ENCODE measurements at regions not wholly inside any gene's neighbourhood (a gene's known extent, or its start where the extent isn't known, plus 50 kb on each side); places are given as distances from the start of the nearest gene placed in this dataset.
"Not testable (repeated sequence)": the region's sequence is repeated elsewhere in the genome, so short reads cannot be mapped to it uniquely, and the experiment has no call there.

DNA sequence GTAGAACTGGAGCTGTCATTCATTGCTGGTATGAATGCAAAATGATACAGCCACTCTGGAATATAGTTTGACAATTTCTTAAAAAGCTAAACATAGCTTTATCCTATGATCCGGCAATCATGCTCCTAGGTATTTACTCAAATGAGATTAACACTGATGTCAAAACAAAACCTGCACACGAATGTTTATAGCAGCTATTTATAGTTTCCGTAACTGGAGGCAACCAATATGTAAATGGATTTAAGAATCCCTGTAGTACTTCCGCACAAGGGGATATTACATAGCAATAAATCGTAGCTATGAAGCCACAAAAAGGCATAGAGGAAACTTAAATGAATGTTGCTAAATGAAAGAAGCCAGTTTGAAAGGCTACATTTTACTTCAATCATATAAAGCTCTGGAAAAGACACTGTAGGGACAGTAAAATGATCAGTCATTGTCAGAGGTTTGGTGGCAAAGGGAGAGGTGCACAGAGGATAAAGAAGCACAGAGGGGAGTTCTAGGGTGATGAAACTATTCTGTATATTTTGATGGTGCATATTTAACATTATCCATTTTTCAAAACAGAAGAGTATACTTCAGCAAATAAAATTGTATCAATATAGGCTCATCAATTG, 1893.0 kb upstream of the PCDH20 start:
- ChIA-PET CTCF (no interaction called here), POLR2A (no interaction called here)

DNA sequence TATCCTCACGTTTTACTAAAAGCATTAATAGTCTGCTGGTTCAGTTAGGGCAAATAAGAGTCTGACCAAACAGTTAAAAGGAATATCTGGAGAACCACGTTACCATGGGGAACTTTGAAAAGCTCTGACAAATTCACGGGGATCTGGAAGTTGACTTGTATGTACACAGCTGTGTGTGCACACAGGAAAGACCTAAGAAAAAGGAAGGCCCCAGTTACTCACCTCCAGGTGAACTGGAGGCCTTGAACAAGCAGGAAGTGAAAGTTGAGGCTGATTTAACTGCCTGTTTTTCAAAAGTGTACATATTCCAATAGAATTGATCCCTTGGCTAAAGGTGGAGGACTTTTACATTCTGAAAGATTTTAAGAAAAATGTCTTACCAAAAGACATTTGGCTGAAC, 1891.6 kb upstream of the PCDH20 start:
- ChIA-PET CTCF (no interaction called here), POLR2A (no interaction called here)

DNA sequence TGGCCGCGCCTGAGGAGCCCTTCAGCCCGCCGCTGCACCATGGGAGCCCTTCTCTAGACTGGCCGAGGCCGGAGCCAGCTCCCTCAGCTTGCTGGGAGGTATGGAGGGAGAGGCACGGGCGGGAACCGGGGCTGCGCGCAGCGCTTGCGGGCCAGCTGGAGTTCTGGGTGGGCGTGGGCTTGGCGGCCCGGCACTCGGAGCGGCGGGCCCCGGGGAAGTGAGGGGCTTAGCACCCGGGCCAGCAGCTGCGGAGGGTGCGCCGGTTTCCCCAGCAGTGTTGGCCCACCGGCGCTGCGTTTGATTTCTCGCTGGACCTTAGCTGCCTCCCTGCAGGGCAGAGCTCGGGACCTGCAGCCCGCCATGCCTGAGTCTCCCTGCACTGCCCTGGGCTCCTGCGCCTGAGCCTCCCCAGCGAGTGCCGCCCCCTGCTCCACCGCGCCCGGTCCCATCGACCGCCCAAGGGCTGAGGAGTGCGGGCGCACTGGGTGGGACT, 1890.0 kb upstream of the PCDH20 start:
- ChIA-PET CTCF (no interaction called here), POLR2A (no interaction called here)

DNA sequence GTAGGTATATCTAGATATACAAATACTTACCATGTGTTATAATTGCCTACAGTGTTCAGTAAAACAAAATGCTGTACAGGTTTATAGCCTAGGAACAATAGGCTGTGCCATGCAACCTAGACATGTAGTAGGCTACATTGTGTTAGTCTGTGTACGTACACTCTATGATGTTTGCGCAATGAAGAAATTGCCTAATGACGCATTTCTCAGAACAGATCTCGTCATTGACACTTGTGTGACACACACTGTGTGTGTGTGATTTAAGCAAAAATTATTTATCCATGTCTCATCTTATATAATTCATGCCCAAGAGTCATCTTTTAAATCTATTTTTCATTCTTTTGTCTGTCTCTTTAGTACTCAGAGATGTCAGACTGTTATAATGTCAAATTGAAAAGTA, 1888.8 kb upstream of the PCDH20 start:
- CTCF ChIA-PET, result no interaction called here

DNA sequence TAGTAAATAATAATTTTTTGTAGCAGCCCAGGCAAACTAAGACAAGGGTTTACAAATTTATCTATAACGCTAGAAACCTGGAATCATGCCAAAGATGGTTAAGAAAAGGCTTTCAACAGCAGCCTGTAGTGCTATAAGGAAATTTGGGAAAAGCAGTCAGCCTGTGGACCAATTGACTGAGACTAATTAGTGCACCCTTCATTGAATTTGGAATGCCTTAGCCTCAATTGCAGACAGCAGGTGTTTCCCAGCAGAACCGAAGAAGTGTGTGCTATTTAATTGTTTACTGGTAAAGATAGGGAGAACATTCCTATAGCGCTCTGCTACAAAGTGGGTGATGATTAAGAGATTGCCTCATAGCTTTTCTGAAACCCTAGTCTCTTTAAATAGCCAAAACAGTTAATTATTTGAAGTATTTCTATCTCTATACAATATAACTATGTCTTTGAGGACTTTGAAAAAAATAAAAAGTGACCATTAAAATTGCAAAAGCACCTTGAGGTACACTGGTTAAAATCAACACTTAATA, 1884.3 kb upstream of the PCDH20 start:
- ChIA-PET CTCF (no interaction called here), POLR2A (no interaction called here)

More for the DNA sequence above, 1888.8 kb upstream of the PCDH20 start:
- POLR2A ChIA-PET, result no interaction called here

DNA sequence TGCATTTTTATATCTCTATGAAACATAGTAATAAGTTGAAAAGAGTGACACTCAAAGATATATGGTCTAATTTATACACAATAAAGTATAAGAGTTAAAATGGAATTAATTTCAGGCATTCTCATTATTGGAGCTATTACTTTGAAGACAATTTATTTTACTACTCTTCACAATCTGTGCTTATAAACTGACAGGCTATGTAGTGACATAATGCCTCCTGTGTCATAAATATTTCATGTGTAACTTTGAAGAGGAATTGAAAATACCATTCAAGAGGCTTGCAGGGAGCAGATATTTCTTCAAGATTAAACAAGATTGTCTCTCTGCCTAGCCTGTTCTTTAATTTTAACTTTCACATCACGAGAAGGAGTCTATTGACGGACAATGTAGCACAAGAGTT, 1881.5 kb upstream of the PCDH20 start:
- CTCF ChIA-PET, result no interaction called here
- POLR2A ChIA-PET, result no interaction called here

DNA sequence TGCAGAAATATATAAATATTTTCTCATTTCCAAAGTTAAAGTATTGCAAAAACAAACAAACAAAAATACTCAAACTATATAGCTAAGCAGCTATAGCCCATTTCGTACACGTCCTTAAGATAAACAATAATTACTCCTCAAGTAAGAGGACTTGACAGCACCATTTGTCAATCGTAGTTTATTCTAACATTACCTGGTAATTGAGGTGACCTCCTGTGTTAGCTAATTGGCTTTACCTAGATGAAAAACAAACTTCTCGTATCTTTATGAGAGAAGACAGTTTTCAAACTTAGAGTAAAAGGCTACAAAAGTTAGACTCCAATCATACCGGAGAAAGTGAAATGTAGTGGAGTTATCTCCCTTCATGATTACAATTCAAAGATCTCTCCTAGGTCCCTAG, 1876.1 kb upstream of the PCDH20 start:
- POLR2A ChIA-PET, result no interaction called here

DNA sequence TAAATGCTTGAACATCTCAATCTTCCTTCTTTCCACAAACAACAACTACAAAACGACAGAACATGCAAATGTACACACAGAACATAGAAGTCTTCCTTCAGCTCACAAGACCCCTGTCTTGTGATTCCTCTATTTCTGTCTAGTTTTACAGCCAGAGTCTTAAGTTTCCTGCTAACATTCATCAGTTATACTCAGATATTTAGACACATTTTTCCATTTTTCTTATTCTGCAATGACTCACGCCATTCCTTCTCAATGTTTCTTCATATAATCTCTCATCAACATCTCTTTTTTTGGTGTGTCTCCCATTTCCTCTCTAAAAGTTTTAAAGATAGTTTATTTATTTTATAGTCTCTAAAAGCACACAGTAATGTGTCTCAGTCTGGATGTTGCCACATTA, 1872.9 kb upstream of the PCDH20 start:
- ChIA-PET POLR2A (no interaction called here), CTCF (no interaction called here)

More for the DNA sequence above, 1876.1 kb upstream of the PCDH20 start:
- CTCF ChIA-PET, result no interaction called here

DNA sequence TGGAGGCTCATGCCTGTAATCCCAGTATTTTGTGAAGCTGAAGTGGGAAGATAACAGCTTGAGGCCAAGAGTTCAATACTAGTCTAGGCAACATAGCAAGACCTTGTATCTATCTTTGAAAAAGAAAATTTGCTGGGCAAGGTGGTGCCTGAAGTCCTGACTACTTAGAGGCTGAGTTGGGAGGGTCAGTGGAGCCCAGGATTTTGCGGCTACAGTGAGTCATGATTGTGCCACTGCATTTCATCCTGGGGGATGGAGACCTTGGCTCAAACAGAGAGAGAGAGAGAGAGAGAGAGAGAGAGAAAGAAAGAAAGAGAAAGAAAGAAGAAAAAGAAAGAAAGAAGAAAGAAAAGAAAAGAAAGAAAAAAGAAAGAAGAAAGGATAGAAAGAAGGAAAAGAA, 1872.3 kb upstream of the PCDH20 start:
- POLR2A ChIA-PET, result no interaction called here
- CTCF ChIA-PET, result no interaction called here

DNA sequence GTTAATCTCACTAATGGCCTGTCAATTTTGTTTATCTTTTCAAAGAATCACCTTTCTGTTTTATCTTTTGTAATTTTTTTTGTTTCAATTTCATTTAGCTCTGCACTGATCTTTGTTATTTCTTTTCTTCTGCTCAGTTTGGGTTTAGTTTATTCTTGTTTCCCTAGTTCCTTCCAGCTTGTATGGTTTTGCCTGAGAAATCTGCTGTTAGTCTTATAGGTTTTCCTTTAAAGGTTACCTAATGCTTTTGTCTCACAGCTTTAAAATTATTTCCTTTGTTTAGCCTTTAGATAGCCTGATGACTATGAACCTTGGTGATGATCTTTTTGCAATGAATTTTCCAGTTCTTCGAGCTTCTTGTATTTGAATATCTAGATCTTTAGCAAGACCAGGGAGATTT, 1869.8 kb upstream of the PCDH20 start:
- ChIA-PET POLR2A (no interaction called here), CTCF (no interaction called here)

DNA sequence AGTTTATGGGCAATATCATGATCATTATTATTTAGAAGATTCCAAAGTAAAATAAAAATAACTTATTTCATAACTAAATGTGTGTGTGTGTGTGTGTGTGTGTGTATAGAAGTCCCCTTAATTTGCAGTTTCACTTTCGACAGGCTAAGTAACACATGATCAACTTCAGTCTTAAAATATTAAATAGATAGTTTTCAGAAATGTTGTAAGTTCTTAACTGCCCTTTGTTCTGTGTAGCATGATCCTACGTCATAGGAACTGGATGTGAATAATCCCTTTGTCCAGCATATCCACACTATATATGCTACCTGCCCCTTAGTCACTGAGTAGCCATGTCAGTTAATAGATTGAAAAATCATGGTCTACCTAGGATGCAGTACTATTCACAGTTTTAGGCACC, 1863.5 kb upstream of the PCDH20 start:
- CTCF ChIA-PET, result no interaction called here
- POLR2A ChIA-PET, result no interaction called here

DNA sequence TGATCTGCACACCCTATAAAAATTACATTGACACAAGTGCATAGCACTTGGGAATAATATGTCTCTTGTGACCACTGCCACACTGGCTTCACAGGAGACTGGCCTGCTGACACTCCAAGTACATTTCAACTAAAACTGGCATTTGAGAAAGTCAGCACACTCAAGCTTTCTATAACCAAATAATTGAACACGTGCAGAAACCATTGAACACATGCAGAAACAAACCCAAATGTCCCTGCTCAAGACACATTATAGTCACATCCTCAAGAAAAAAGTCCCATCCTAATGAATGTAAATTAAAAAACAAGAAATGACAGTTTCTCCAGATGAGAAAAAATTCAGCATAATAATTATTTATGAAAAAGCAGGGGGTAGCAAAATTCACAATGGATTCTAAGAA, 1859.1 kb upstream of the PCDH20 start:
- POLR2A ChIA-PET, result no interaction called here

DNA sequence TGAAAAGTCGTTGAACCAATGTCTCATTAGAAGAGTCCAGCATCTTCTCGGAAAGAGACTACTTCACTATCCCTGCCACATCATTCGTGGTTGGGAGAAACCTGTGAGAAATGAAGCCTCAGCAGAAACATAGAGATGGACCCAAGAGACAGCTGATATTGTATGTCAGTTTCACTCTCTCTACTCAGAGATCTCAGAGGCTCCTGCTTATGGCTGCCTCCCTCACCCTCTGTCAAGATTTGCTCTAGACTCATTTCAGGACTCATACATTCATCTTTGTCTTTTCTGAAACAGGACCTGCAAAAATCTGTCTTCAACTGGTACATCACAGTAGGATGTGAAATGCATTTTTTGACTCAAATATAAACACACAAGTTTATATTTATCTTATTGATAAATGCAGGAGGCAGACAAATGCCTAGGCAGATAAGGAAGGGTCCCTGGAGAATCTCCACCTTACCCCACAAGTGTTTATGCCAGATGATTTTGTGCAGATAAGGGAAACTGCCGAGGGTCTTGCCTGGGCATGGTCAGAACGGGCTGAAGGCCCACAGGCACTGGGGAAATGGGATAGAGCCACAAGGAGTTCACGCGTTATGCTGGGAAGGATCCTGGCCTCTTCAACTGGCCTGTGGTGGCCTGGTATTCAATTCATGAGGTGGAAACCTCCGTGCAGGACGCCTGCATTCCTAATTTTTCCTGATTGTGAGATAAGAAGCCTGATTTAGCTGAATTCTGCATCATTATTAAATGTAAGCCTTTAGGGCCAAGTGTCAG, 1834.0 kb upstream of the PCDH20 start:
- CTCF ChIA-PET, result no interaction called here

More for the DNA sequence above, 1859.1 kb upstream of the PCDH20 start:
- CTCF ChIA-PET, result no interaction called here

DNA sequence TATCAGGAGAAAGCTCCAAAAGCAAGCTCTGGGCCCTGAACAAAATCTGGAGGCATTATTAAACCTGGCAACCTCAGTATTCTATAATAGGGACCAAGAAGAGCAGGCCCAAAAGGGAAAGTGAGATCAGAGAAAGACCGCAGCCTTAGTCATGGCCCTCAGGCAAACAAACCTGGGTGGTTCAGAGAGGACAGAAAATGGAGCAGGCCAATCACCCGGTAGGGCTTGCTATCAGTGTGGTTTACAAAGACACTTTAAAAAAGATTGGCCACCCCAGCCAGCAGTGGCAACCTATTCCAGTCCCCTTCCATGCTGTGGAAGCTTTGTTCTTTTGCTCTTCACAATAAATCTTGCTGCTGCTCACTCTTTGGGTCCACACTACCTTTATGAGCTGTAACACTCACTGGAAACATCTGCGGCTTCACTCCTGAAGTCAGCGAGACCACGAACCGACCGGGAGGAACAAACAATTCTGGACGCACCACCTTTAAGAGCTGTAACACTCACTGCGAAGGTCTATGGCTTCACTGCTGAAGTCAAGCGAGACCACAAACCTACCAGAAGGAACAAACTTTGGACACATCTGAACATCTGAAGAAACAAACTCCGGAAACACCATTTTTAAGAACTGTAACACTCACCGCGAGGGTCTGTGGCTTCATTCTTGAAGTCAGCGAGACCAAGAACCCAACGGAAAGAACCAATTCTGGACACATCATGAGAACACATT, 1821.2 kb upstream of the PCDH20 start:
- POLR2A ChIA-PET, CTCF ChIA-PET: not testable (repeated sequence)

More for the DNA sequence above, 1834.0 kb upstream of the PCDH20 start:
- POLR2A ChIA-PET, result no interaction called here

DNA sequence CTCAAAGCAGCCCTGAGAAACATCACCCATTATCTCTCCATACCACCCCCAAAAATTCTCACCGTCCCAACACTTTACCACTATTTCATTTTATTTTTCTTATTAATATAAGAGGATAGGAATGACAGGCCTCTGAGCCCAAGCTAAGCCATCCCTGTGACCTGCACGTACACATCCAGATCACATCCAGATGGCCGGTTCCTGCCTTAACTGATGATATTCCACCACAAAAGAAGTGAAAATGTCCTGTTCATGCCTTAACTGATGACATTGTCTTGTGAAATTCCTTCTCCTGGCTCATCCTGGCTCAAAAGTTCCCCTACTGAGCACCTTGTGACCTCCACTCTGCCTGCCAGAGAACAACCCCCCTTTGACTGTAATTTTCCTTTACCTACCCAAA, 1802.9 kb upstream of the PCDH20 start:
- POLR2A ChIA-PET, CTCF ChIA-PET: not testable (repeated sequence)

DNA sequence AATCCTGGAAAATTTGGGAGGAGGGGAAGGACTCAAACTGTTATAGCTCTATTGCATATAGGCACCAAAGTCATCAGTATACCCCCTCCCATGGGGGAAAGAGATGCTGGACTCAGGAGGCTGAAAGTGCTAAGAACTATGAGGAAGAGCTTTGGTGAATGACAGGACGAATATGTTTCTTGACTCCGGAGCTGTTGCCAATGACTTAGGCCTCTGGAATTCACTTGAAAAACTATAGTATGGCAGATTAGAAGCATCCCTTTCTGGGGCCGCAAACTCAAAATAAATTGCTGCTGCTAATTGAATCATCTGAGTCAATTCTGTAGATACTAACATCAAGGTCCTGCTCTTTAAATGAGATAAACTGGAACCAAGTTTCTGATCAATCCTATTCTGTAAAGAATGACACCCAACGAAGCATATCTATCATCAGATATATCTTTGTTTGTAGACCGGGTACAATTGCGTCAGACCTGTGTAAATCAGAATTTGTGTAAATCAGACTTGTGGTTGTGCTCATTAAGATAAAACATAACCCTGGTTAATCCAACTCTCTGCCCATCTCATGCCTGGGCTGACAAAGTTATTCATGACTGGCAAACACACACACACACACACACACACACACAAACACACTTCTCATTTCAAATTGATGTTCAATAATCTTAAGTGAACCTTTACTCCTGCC, 1793.8 kb upstream of the PCDH20 start:
- ChIA-PET POLR2A (no interaction called here), CTCF (no interaction called here)

DNA sequence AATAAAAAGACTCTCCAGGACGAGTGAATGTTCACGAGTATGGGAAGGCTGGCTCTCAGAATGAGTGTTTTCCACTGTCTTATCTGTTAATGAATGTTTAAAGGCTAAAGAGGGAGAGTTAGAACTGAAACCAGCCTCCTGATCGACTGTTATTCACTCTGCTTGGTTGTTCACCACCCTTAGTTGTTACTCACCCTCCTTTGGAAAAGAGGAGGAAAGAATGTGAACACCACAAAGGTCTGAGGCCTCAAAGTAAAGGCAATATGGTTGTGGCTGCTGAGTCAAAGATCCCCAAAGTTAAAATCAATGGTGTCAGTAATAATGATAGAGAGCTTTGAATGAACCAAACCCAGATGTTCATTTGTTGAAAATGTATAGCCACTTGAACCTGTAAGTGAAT, 1793.2 kb upstream of the PCDH20 start:
- ChIA-PET CTCF (no interaction called here), POLR2A (no interaction called here)

DNA sequence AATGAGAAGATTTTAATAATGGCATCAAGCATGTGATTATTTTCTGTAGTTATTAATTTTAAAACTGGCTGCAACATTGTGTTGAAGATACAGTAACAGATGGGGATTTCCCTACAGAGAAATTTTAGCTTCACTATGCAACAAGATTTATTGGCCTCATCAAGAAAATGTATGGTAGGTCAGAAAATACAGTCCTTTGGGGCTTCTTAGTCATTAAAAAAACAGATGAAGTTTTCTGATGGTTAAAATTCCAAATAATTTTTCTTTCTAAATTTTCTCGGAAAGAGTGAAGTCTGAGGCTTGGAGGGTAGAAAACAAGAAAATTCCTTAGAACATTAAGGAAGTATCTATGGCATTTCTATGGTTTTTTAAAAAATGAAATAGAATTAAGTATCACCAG, 1790.8 kb upstream of the PCDH20 start:
- CTCF ChIA-PET, result no interaction called here

DNA sequence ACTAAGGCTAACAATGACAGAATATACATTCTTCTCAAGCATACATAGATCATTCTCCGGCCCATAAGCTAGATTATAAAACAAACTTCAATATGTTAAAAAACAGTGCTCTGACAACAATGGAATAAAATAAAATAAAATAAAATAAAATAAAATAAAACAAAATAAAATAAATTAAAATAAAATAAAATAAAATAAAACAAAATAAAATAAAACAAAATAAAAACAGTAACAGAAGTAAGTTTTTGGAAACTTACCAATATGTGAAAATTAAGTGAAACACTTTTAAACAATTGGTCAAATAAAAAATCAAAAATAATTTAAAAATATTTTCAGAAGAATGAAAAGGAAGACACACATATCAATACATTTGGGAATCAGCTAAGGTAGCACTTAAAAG, 1785.8 kb upstream of the PCDH20 start:
- CTCF ChIA-PET, result no interaction called here
- POLR2A ChIA-PET, result no interaction called here

More for the DNA sequence above, 1790.8 kb upstream of the PCDH20 start:
- POLR2A ChIA-PET, result no interaction called here

DNA sequence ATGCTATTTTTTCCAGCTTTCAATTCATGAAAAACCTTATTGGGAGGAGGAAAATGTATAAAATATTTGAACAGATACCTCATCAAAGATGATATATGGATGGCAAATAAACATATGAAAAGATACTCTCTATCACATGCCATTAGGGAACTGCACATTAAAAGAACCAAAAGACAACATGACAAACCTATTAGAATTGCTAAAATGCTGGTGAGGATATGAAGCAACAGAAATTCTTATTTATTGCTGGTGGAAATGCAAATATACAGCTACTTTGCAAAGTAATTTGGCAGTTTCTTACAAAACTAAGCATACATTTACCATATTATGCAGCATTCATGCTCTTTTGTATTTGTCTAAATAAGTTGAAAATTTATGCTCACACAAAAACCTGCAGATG, 1783.9 kb upstream of the PCDH20 start:
- ChIA-PET CTCF (no interaction called here), POLR2A (no interaction called here)

DNA sequence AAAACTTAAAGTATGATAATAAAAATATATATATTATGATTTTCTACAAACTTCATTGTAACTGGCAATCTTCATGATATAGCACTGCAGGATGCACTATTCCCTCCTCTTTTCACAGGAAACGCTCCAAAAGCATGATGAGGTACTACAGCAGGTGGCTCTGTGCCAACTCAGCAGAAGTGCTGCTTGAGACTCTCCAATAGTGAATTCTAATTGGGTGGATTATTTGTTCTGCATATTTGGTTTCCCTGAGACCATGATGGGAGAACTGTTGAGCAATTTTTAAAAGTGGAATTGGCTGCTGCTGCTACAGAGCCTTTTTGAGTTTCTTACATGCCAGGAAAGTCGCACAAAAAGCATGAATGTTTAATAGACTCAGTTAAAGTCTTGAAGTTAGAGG, 1782.4 kb upstream of the PCDH20 start:
- CTCF ChIA-PET, result no interaction called here
- POLR2A ChIA-PET, result no interaction called here

Data from activated CD8-positive, alpha-beta memory T cell treated with anti-CD3 and anti-CD28 coated beads for 36 hours (primary cell).